NCI-H1417 (cell line): ENCODE measurements at regions not wholly inside any gene's neighbourhood (a gene's known extent, or its start where the extent isn't known, plus 50 kb on each side); places are given as distances from the start of the nearest gene placed in this dataset.

Source experiments
- DNase-seq, 3 experiments: peaks; one replicate each; lab custom pipeline; 2025; lab: John Stamatoyannopoulos, UW

DNA sequence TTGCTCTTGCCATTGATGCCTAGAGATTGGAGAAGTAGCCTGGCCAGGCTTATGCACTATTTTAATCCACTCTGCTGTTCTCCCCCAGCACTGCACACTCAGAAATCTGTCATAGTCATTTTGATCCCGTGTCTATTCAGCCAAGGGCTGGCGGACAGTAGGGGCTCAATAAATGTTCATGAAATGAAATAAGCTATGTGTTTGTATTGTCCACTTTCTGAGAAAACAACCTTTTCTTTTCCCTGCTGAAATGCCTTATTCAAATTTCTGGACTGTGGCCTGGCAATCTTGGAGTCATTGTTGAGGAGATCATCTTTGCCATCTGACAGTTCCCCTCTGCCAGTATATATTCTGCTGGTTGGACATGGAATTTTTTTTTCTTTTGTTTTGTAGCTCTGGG, 550.4 kb upstream of the MAP3K7 start:
- DNase-seq, result no peak

DNA sequence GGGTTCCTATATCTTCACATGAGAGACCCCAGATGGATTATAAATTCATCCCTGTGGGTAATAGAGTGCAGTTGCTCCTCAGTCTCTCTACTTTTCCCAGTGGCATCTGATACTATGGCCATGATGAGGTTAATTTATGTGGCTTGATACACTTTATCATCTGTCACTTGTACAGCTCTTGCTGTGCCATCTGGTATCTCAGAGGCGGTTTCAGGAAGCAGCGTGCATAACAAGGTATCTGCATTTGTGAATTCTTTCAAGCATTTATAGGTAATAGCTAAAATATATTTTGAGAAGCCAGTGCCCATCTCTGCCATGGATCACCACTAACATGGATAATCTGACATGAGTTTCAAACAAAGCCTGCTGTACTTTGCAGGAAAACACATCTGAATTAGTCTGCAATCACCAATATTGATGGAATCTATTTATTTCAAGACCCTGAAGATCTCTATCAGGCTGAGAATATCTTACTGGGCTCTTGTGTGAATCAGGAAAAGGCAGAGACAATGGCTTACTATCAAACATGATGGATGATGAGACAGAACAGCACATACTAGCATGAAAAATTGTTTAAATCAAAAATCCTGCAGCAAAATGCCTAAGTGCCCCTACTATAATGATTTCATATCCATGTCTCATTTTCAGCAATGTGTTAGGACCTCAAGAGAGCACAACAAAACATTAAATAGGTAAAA, 548.7 kb upstream of the MAP3K7 start:
- no peak for DNase-seq

GRCh38 chr6:91132461-91132860, 545.6 kb upstream of the MAP3K7 start:
- DNase-seq, result no peak

DNA sequence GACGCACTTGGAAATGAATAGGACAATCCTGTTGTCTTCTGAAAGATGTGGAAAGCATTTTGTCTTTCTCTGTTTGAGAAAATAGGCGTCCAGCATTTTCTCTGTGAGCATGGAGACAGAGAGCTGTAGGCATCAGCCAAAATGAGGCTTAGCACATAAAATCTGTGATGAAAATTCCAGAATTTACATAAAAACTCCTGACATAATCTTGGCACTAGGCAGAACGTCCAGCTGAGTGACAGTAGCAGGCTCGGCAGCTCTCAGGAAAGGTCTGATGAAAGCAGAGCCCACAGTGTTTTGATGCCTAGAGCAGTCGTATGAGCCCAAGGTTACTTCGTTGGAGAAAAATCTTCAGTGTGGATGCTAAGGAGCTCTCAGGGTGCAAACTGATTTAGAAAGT, 543.3 kb upstream of the MAP3K7 start:
- DNase-seq, result no peak

GRCh38 chr6:91127752-91128151, 540.9 kb upstream of the MAP3K7 start:
- DNase-seq, result no peak

DNA sequence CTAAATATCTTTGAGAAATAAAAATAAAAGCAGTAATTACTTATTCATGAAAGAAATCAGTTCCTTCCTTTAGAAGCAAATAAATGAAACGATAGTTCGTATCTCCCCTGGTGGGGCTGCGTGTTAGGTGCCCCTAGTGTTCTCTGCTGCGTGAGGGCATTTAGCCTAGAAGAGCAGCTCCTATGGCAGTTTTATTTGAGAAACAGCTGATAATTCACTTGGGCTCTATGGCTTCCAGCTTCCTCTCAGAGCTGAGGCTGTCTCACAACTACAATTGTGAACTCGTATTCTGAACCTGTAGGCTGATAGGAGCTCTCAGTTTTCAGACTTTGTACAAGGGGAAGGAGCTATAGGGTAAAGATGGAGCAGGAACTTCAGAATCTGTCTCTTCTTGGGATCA, 540.0 kb upstream of the MAP3K7 start:
- no peak for DNase-seq

- DNase-seq, result no peak
Observed at GRCh38 chr6:91117550-91117949, 530.7 kb upstream of the MAP3K7 start.

DNA sequence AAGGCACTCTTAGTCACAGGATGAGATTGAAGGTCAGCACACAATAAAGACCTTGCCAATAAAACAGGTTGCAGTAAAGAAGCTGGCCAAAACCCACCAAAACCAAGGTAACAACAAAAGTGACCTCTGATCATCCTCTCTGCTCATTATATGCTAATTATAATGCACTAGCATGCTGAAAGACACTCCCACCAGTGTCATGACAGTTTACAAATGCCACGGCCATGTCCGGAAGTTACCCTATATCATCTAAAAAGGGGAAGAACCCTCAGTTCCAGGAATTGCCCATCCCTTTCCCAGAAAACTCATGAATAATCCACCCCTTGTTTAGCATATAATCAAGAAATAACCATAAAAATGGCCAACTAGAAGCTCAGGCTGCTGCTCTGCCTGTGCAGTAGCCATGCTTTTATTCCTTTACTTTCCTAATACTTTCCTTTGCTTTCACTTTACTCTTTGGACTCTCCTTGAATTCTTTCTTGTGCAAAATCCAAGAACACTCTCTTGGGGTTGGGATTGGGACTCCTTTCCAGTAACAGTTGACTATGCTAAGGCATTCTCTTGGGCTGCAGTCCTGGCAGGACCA, 527.3 kb upstream of the MAP3K7 start:
- no peak for DNase-seq

- no peak for DNase-seq
Observed at GRCh38 chr6:91106083-91106482, 519.2 kb upstream of the MAP3K7 start.

GRCh38 chr6:91105532-91105931, 518.7 kb upstream of the MAP3K7 start:
- no peak for DNase-seq

- DNase-seq, result no peak
Observed at GRCh38 chr6:91099479-91099878, 512.6 kb upstream of the MAP3K7 start.

DNA sequence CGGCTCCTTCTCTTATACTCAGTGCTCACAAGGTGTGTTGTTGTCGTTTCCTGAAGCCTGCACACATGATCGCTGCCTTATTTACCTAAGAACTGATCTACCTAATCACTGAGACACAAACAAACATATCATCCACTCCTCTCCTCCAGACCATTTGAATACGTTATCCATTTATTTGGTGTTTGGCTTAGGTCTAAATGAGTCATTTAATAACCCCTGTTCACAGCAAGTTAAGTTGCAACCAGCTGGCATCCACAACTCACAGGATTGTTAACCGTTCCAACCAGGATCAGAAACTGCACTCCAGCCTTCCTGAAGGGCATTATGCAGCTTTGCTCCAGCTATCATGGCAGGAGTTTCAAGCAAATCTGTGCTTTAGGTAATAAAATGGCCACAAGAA, 511.1 kb upstream of the MAP3K7 start:
- DNase-seq, result peak; percentile 24 to 67 (median 36)

DNA sequence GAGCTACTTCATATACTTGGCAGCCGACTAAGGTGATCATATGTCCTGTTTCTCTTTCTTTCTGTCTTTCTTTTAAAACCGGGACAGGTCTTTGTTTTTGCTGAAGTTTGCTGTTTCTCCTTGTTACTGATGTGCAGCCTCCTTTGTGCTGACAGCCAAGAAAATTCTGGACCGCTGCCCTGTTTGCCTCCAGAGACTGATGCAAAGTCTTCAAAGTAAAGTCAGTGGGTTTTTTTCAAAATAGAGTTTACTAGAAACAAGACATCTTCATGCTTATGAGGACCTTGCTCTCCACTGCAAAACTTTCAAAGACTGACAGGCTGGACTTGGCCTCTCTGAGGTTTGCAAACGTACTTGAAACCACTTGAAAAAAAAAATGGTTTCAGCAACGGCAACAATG, 510.5 kb upstream of the MAP3K7 start:
- DNase-seq, result peak in 1 of 3 experiments; percentile 39

- no peak for DNase-seq
Observed at GRCh38 chr6:91094806-91095475, 508.1 kb upstream of the MAP3K7 start.

DNA sequence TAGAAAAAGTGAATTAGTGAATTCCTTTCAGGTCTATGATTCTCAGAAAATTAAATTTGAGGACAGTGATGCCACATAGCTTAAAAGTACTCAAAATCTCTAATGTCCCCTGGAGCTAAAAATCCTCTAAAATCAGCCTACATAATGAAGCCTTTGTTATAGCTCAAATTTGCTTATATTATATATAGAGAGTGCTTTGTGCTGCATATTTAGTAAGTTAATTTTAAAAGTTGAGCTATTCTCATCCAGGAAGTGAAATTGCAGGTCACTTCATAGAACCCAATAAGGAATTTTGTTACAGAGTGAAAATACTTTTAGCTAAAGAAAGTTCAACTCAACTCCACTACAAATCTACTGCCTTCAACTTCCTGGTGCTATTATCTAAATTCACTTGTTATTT, 507.5 kb upstream of the MAP3K7 start:
- no peak for DNase-seq

DNA sequence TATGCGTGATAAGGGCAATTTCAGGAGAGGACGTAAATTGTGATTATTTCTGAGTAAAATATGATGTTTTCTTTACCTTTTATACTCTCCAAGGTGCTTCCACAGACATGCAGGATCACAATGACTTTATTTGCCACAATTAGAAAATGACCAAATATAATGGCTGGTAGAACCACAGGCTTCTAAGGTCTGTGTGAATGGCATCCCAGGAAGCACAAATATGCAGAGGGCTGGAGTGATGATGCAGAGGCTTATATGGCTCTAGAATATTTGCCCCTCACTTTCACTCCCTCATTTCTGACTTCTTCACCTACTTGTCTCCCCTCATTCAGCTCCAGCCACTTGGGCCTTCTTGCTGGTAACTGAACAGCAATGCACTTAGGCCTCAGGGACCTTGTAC, 502.1 kb upstream of the MAP3K7 start:
- DNase-seq, result no peak

- DNase-seq, result peak in 1 of 3 experiments; percentile 41
Observed at GRCh38 chr6:91088515-91088914, 501.6 kb upstream of the MAP3K7 start.

DNA sequence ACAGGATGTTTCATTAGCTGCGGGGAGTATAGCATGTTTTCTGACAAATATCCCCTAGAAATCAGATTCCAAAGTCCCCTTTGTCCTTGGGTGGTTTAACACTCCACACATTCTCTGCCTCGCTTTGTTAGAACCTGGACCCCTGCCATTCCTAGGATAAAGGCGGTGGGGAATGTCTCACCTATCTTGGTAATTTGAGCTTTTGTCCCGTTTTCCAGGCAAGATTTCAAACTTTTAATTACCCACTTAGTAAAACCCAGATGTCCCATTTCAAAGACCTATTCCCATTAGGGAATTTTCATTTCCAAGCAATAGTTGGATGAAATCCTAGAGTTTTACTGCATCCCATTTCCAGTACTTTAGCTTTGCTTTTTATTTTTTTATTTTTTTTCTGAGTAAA, 501.0 kb upstream of the MAP3K7 start:
- no peak for DNase-seq

- DNase-seq, result no peak
Observed at GRCh38 chr6:91083211-91083610, 496.3 kb upstream of the MAP3K7 start.

GRCh38 chr6:91082311-91082832, 495.5 kb upstream of the MAP3K7 start:
- no peak for DNase-seq

GRCh38 chr6:91081452-91082067, 494.7 kb upstream of the MAP3K7 start:
- peak; percentile 40 to 83 (median 69) for DNase-seq

- no peak for DNase-seq
Observed at GRCh38 chr6:91080871-91081270, 494.0 kb upstream of the MAP3K7 start.

DNA sequence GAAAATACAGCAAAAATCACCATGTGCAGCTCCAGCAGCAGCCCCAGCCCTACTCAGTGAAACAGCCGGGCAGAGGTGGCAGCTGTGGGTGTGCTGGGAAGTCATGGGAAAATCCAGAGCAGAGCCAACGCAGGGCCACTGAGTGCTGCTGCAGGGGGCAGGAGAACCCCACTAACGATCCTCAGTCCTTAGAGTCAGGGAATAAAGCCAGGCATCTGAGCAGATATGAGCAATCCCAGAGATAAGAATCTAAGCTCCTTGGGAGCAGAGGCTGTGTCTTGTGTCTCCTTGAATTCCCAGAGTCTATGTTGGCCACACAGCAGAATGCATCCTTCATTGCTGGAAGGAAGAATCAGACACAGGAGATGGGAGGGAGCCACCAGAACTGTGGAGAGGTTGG, 493.1 kb upstream of the MAP3K7 start:
- DNase-seq, result no peak
